ENCODE measurements at regions not wholly inside any gene's neighbourhood (a gene's known extent, or its start where the extent isn't known, plus 50 kb on each side); places are given as distances from the start of the nearest gene placed in this dataset.

- H3K4me3 ChIP-seq, result no peak overlapping the region
- no peaks in the 10 kb centered on the region for H3K79me2 ChIP-seq (ENCODE audit: low read depth)
- H3K4me1 ChIP-seq (replicated peaks; ENCODE audit: insufficient read depth), result no peaks in the 10 kb centered on the region
- no peak for DNase-seq
- H3K36me3 ChIP-seq (ENCODE audit: low read depth), result no peaks in the 10 kb centered on the region
- no peaks in the 10 kb centered on the region for H4K20me1 ChIP-seq (ENCODE audit: insufficient read depth)
- BruUV-seq (replicated peaks), result no TSS peak
- no peaks in the 10 kb centered on the region for H3K9me2 ChIP-seq (ENCODE audit: insufficient read depth)
- peaks cover 91% of the 10 kb centered on the region for H3K27me3 ChIP-seq (ENCODE audit: insufficient read depth, low read depth)
- no peak overlapping the region for H2AFZ ChIP-seq
- no peak overlapping the region for H3K4me2 ChIP-seq
- no peak overlapping the region for H3K27ac ChIP-seq
- TF ChIP-seq, protein P1, sequence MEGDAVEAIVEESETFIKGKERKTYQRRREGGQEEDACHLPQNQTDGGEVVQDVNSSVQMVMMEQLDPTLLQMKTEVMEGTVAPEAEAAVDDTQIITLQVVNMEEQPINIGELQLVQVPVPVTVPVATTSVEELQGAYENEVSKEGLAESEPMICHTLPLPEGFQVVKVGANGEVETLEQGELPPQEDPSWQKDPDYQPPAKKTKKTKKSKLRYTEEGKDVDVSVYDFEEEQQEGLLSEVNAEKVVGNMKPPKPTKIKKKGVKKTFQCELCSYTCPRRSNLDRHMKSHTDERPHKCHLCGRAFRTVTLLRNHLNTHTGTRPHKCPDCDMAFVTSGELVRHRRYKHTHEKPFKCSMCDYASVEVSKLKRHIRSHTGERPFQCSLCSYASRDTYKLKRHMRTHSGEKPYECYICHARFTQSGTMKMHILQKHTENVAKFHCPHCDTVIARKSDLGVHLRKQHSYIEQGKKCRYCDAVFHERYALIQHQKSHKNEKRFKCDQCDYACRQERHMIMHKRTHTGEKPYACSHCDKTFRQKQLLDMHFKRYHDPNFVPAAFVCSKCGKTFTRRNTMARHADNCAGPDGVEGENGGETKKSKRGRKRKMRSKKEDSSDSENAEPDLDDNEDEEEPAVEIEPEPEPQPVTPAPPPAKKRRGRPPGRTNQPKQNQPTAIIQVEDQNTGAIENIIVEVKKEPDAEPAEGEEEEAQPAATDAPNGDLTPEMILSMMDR (conservative IDR thresholded peaks at IDR 0.05), result no peak
- no peak for TF ChIP-seq EZH2 (IDR thresholded peaks at IDR 0.05; ENCODE audit: low read depth)
- no peaks in the 10 kb centered on the region; the same call in 1 of the 2 replicates for H3K9me3 ChIP-seq (ENCODE audit: insufficient read depth, low read depth)
- CTCF ChIA-PET, result no interaction called here
- no peaks in the 10 kb centered on the region for H3F3A ChIP-seq (ENCODE audit: insufficient read depth, low read depth)
- POLR2A ChIA-PET (ENCODE audit: unreplicated experiment), result interaction anchor here (0.7 kb wide), 1 partner anchor 22 kb away, joined by 5 read pairs; no protein-coding TSS in a partner anchor
- intact Hi-C loops (cut with micrococcal nuclease; ENCODE audit: unreplicated experiment), result no loop called here
These were observed 386.8 kb upstream of the NFE2L3 start for GRCh38 chr7:25765110-25765655.

DNA sequence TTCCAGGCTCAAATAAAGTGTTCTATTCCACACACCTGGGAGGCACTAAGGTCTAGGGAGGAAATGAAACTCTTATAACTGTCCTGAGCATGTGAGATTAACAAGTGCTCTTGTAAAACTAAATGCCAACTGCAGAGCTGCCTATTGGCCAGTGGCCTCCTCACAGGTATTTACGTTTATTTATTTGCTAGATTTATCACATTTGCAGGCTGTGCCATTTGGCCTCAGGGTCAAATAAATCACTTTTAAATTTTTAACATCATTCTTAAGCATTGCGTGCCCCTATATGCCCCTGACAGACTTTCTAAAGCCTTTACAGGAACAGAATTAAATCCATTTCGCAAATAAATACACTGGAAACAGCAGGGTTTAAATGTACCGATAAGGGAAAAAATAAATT lies 381.8 kb upstream of the NFE2L3 start:
- H3K4me2 ChIP-seq, result no peak overlapping the region
- H3K27me3 ChIP-seq (ENCODE audit: insufficient read depth, low read depth), result peaks cover 94% of the 10 kb centered on the region
- no peak for DNase-seq
- ChIA-PET CTCF (no interaction called here), POLR2A (ENCODE audit: unreplicated experiment) (no interaction called here)
- no peaks in the 10 kb centered on the region for H3F3A ChIP-seq (ENCODE audit: insufficient read depth, low read depth)
- TF ChIP-seq, protein P1 (conservative IDR thresholded peaks at IDR 0.05), result no peak
- TF ChIP-seq EZH2 (IDR thresholded peaks at IDR 0.05; ENCODE audit: low read depth), result no peak
- no peaks in the 10 kb centered on the region for H3K4me1 ChIP-seq (replicated peaks; ENCODE audit: insufficient read depth)
- no peaks in the 10 kb centered on the region for H3K36me3 ChIP-seq (ENCODE audit: low read depth)
- intact Hi-C loops (cut with micrococcal nuclease; ENCODE audit: unreplicated experiment), result no loop called here
- H3K79me2 ChIP-seq (ENCODE audit: low read depth), result no peaks in the 10 kb centered on the region
- no peaks in the 10 kb centered on the region for H4K20me1 ChIP-seq (ENCODE audit: insufficient read depth)
- H3K4me3 ChIP-seq, result no peak overlapping the region
- H2AFZ ChIP-seq, result no peak overlapping the region
- H3K9me2 ChIP-seq (ENCODE audit: insufficient read depth), result no peaks in the 10 kb centered on the region
- no peaks in the 10 kb centered on the region for H3K9me3 ChIP-seq (ENCODE audit: insufficient read depth, low read depth)
- no peak overlapping the region for H3K27ac ChIP-seq
- no TSS peak for BruUV-seq (replicated peaks)

GRCh38 chr7:25770670-25771069 lies 381.3 kb upstream of the NFE2L3 start:
- Histone ChIP-seq H4K20me1 (ENCODE audit: insufficient read depth) (no peaks in the 10 kb centered on the region), H2AFZ (no peak overlapping the region), H3K27me3 (ENCODE audit: insufficient read depth, low read depth) (peaks cover 93% of the 10 kb centered on the region), H3K27ac (no peak overlapping the region), H3K4me2 (no peak overlapping the region), H3K79me2 (ENCODE audit: low read depth) (no peaks in the 10 kb centered on the region), H3K36me3 (ENCODE audit: low read depth) (no peaks in the 10 kb centered on the region), H3K9me2 (ENCODE audit: insufficient read depth) (no peaks in the 10 kb centered on the region), H3K9me3 (ENCODE audit: insufficient read depth, low read depth) (no peaks in the 10 kb centered on the region), H3F3A (ENCODE audit: insufficient read depth, low read depth) (no peaks in the 10 kb centered on the region), H3K4me3 (no peak overlapping the region), H3K4me1 (replicated peaks; ENCODE audit: insufficient read depth) (no peaks in the 10 kb centered on the region)
- TF ChIP-seq, protein P1 (conservative IDR thresholded peaks at IDR 0.05), result no peak
- TF ChIP-seq EZH2 (IDR thresholded peaks at IDR 0.05; ENCODE audit: low read depth), result no peak
- intact Hi-C loops (cut with micrococcal nuclease; ENCODE audit: unreplicated experiment), result no loop called here
- no TSS peak for BruUV-seq (replicated peaks)
- POLR2A ChIA-PET (ENCODE audit: unreplicated experiment), result interaction anchor here (0.6 kb wide), 1 partner anchor 61 kb away, joined by 5 read pairs; no protein-coding TSS in a partner anchor
- CTCF ChIA-PET, result no interaction called here
- DNase-seq, result no peak
